K562 (cell line): ENCODE measurements at regions not wholly inside any gene's neighbourhood (a gene's known extent, or its start where the extent isn't known, plus 50 kb on each side); places are given as distances from the start of the nearest gene placed in this dataset.

Experiments used
- ATAC-seq: fragments of 200-7000 bp; cut with Tn5 transposase; 3 replicates; pipeline ENCODE4 v1.9.1; 2020; ENCODE audit warnings: moderate library complexity
- BruUV-seq: library from RNA; stranded (reverse); fragments of 400-500 nt; replicated peaks from 2 replicates; lab custom pipeline; 2021; lab: Mats Ljungman, UMichigan
- CTCF ChIA-PET: fragments of 300-600 bp; formaldehyde crosslinking; extraction: SDS; loops from one replicate; lab custom pipeline; 2021; ENCODE audit warnings: low intra/inter-chr PET ratio; lab: Yijun Ruan, JAX
- POLR2A ChIA-PET: fragments of 300-600, 350-650 bp; sonication (Branson Sonifier 250); formaldehyde crosslinking; extraction: SDS; loops from one replicate; lab custom pipeline; 2021; ENCODE audit warnings: antibody characterized with exemption, inconsistent platforms; lab: Yijun Ruan, JAX
- DNase-seq, 4 experiments: peaks; one replicate each; pipeline versions ENCODE4 v3.0.0 to v3.0.0-alpha.2; 2011 to 2018; ENCODE audit warnings: low spot score in 3 of 4, mixed read lengths in 3 of 4; ENCODE audit errors: extremely low read depth in 1 of 4
- FAIRE-seq: peaks from 2 replicates; lab custom pipeline; 2011; peaks lifted over from hg19 to GRCh38; lab: Jason Lieb, UNC
- H2AFZ ChIP-seq: 2 replicates; pipeline ENCODE4 v1.6.0; 2011; ENCODE audit warnings: low read depth, low read length, control low read depth, inconsistent platforms
- H3K27ac ChIP-seq: fragments of 200-600 bp; 3 replicates; pipeline ENCODE4 v1.8.0; 2011; ENCODE audit warnings: low read depth, mild to moderate bottlenecking, control low read depth, inconsistent platforms, low read length, moderate library complexity, mixed read lengths; ENCODE audit errors: extremely low read depth
- H3K27me3 ChIP-seq, 2 experiments: fragments of 300-600 bp in 1 of 2; 2 replicates in 1 of 2; 3 replicates in 1 of 2; pipeline versions ENCODE4 v1.6.0 to v1.8.0; 2011; ENCODE audit warnings: inconsistent platforms in 2 of 2, low read length in 2 of 2, mild to moderate bottlenecking in 1 of 2, mixed read lengths in 1 of 2, moderate library complexity in 1 of 2; ENCODE audit not compliant: control insufficient read depth in 2 of 2, insufficient read depth in 2 of 2
- H3K36me3 ChIP-seq: fragments of 300-600 bp; 3 replicates; pipeline ENCODE4 v1.8.0; 2011; ENCODE audit warnings: mild to moderate bottlenecking, low read length, inconsistent platforms; ENCODE audit not compliant: control insufficient read depth, insufficient read depth
- H3K4me1 ChIP-seq, 2 experiments: fragments of 200-600 bp in 1 of 2; replicated peaks in 1 of 2; 2 replicates in 1 of 2; 3 replicates in 1 of 2; pipeline versions ENCODE4 v1.5.1 to v1.8.0; 2011; ENCODE audit warnings: inconsistent platforms in 2 of 2, low read length in 2 of 2, mild to moderate bottlenecking in 1 of 2, mixed read lengths in 1 of 2, moderate library complexity in 1 of 2; ENCODE audit not compliant: control insufficient read depth in 2 of 2, insufficient read depth in 2 of 2
- H3K4me2 ChIP-seq: 2 replicates; pipeline ENCODE4 v1.6.1; 2011; ENCODE audit warnings: low read length, control low read depth, inconsistent platforms, mixed read lengths; ENCODE audit not compliant: insufficient read depth
- H3K4me3 ChIP-seq: fragments of 200-600 bp; sonication (generic), shearing (Covaris generic); 2 replicates; pipeline ENCODE4 v1.5.1; 2016; ENCODE audit warnings: control low read depth, inconsistent platforms
- H3K79me2 ChIP-seq: fragments of 200-600 bp; 3 replicates; pipeline ENCODE4 v1.8.0; 2011; ENCODE audit warnings: low read length, inconsistent platforms; ENCODE audit not compliant: control insufficient read depth, insufficient read depth
- H3K9ac ChIP-seq, 2 experiments: 2 replicates each; pipeline versions ENCODE4 v1.6.0 to v1.6.1; 2011; ENCODE audit warnings: low read depth in 2 of 2, low read length in 2 of 2, control low read depth in 1 of 2, inconsistent platforms in 1 of 2, mild to moderate bottlenecking in 1 of 2, mixed read lengths in 1 of 2; ENCODE audit not compliant: insufficient read depth in 1 of 2
- H3K9me1 ChIP-seq: one replicate; pipeline ENCODE4 v1.6.0; 2011; ENCODE audit warnings: inconsistent platforms, mild to moderate bottlenecking, low read length, moderate library complexity; ENCODE audit not compliant: control insufficient read depth, insufficient read depth
- H3K9me3 ChIP-seq: replicated peaks from 2 replicates; pipeline ENCODE4 v1.5.1; 2011; ENCODE audit warnings: low read depth, low read length, inconsistent platforms; ENCODE audit not compliant: control insufficient read depth, insufficient read depth
- H4K20me1 ChIP-seq: replicated peaks from 2 replicates; pipeline ENCODE4 v1.6.1; 2011; ENCODE audit warnings: low read length, inconsistent platforms, mixed read lengths; ENCODE audit not compliant: control insufficient read depth, insufficient read depth
- GATAD2B ChIP-seq: fragments of 450-650 bp; IDR thresholded peaks from 2 replicates; pipeline ENCODE4 v1.6.1; 2017; ENCODE audit warnings: mild to moderate bottlenecking, borderline replicate concordance
- HMG20B ChIP-seq: fragments of 250-450 bp; sonication (Bioruptor Pico); IDR thresholded peaks from 2 replicates; pipeline ENCODE4 v1.5.0; 2021; ENCODE audit warnings: mild to moderate bottlenecking
- NR2F6 ChIP-seq: fragments of 450-650 bp; formaldehyde crosslinking; IDR thresholded peaks from 2 replicates; pipeline ENCODE4 v1.4.0; 2020; ENCODE audit warnings: mild to moderate bottlenecking
- ZBTB49 ChIP-seq: sonication (generic); formaldehyde crosslinking; IDR thresholded peaks from 2 replicates; pipeline ENCODE4 v1.8.0; 2022; ENCODE audit warnings: missing genetic modification reagents, mild to moderate bottlenecking, borderline replicate concordance
- ZKSCAN8 ChIP-seq: fragments of 200-800 bp; sonication (Bioruptor generic); IDR thresholded peaks from 2 replicates; pipeline ENCODE4 v1.6.1; 2016; ENCODE audit warnings: missing genetic modification characterization, missing compliant biosample characterization
- WGBS: fragments of 100-300 bp; shearing (Covaris generic); methylation state at CpG from one replicate; pipeline ENCODE4 v1.1.6; 2016; ENCODE audit warnings: low coverage, mixed read lengths; ENCODE audit not compliant: insufficient coverage; ENCODE audit errors: missing lambda C conversion rate; 5-methylcytosine and 5-hydroxymethylcytosine counted together
- in situ Hi-C: fragments of 300-500 bp; cut with MboI; formaldehyde crosslinking; loops from 4 replicates; pipeline ENCODE4 v1.15.0; 2018; ENCODE audit warnings: inconsistent platforms, mixed read lengths
- intact Hi-C: fragments of 100-400 bp; cut with micrococcal nuclease; formaldehyde crosslinking; loops from 2 replicates; pipeline ENCODE4 v1.14.2; 2022

- Histone ChIP-seq H3K27ac (no peak overlapping the region), H3K9me3 (0 out of 2 replicates have a peak, but pooled peaks cover 1% of the 10 kb centered on the region), H3K9me1 (no peaks in the 10 kb centered on the region), H3K9ac (no peak overlapping the region), H3K4me1 (no peaks in the 10 kb centered on the region), H3K79me2 (no peaks in the 10 kb centered on the region), H4K20me1 (no peaks in the 10 kb centered on the region), H3K27me3 (no peaks in the 10 kb centered on the region), H2AFZ (no peak overlapping the region)
- FAIRE-seq, result no peak
- POLR2A ChIA-PET, result no interaction called here
- DNase-seq, result no peak
- no peak for ATAC-seq
- CTCF ChIA-PET, result no interaction called here
- intact Hi-C loops, result no loop called here
- TF ChIP-seq HMG20B (CRISPR knock-in tag) (no peak), ZKSCAN8 (no peak), NR2F6 (CRISPR knock-in tag) (no peak), GATAD2B (no peak), ZBTB49 (CRISPR knock-in tag) (no peak)
- TF ChIP-seq, all 486 proteins: peak for 0
- BruUV-seq, result no TSS peak
- Histone ChIP-seq H3K4me3 (no peak overlapping the region), H3K36me3 (no peaks in the 10 kb centered on the region), H3K4me2 (no peak overlapping the region)
- 3% methylated on average over 4 of the region's 4 CpGs for WGBS
- in situ Hi-C loops, result no loop called here
These were observed 423.7 kb downstream of the LRIG3 start for GRCh38 chr12:58496411-58497190.
